Keratinocyte (primary cell): ENCODE measurements at regions not wholly inside any gene's neighbourhood (a gene's known extent, or its start where the extent isn't known, plus 50 kb on each side); places are given as distances from the start of the nearest gene placed in this dataset.

Experiments used
- DNase-seq: peaks from one replicate; pipeline ENCODE4 v3.0.0-alpha.2; 2011; ENCODE audit warnings: low read depth, missing footprints, low spot score
- FAIRE-seq: peaks from 2 replicates; lab custom pipeline; 2011; peaks lifted over from hg19 to GRCh38; lab: Jason Lieb, UNC
- H2AFZ ChIP-seq: 2 replicates; pipeline ENCODE4 v1.6.0; 2012; ENCODE audit warnings: low read length, control low read depth, inconsistent platforms; ENCODE audit not compliant: control insufficient read depth
- H3K27ac ChIP-seq: 2 replicates; pipeline ENCODE4 v1.5.1; 2011; ENCODE audit warnings: low read length; ENCODE audit not compliant: control insufficient read depth, insufficient read depth
- H3K27me3 ChIP-seq: 3 replicates; pipeline ENCODE4 v1.6.0; 2011; ENCODE audit warnings: low read length; ENCODE audit not compliant: control insufficient read depth, insufficient read depth; ENCODE audit errors: extremely low read depth
- H3K36me3 ChIP-seq, 2 experiments: 2 replicates in 1 of 2; 3 replicates in 1 of 2; pipeline ENCODE4 v1.5.1; 2011; ENCODE audit warnings: low read length in 2 of 2, mild to moderate bottlenecking in 1 of 2; ENCODE audit not compliant: control insufficient read depth in 2 of 2, insufficient read depth in 2 of 2; ENCODE audit errors: extremely low read depth in 1 of 2
- H3K4me1 ChIP-seq: 3 replicates; pipeline ENCODE4 v1.5.1; 2011; ENCODE audit warnings: low read length; ENCODE audit not compliant: control insufficient read depth, insufficient read depth; ENCODE audit errors: extremely low read depth
- H3K4me2 ChIP-seq: 3 replicates; pipeline ENCODE4 v1.6.0; 2011; ENCODE audit warnings: low read depth, low read length; ENCODE audit not compliant: control insufficient read depth, insufficient read depth; ENCODE audit errors: extremely low read depth
- H3K4me3 ChIP-seq, 3 experiments: fragments of 200-600 bp in 1 of 3; sonication (generic) in 1 of 3; 2 replicates in 2 of 3; 3 replicates in 1 of 3; pipeline ENCODE4 v1.5.1; 2011 to 2016; ENCODE audit warnings: low read length in 3 of 3, mild to moderate bottlenecking in 3 of 3, control low read depth in 2 of 3, inconsistent platforms in 1 of 3, low read depth in 1 of 3, mixed read lengths in 1 of 3, mixed run types in 1 of 3, moderate library complexity in 1 of 3; ENCODE audit not compliant: control insufficient read depth in 2 of 3, insufficient read depth in 2 of 3; ENCODE audit errors: extremely low read depth in 1 of 3
- H3K79me2 ChIP-seq: 2 replicates; pipeline ENCODE4 v1.6.0; 2012; ENCODE audit warnings: low read length; ENCODE audit not compliant: control insufficient read depth, insufficient read depth
- H3K9ac ChIP-seq: 3 replicates; pipeline ENCODE4 v1.6.0; 2011; ENCODE audit warnings: low read length; ENCODE audit not compliant: control insufficient read depth, insufficient read depth; ENCODE audit errors: extremely low read depth
- H3K9me1 ChIP-seq: 3 replicates; pipeline ENCODE4 v1.6.0; 2011; ENCODE audit warnings: low read length; ENCODE audit not compliant: control insufficient read depth, insufficient read depth; ENCODE audit errors: extremely low read depth
- H3K9me3 ChIP-seq: 2 replicates; pipeline ENCODE4 v1.5.1; 2012; ENCODE audit warnings: low read depth, low read length; ENCODE audit not compliant: control insufficient read depth
- H4K20me1 ChIP-seq: 3 replicates; pipeline ENCODE4 v1.6.0; 2011; ENCODE audit warnings: low read length; ENCODE audit not compliant: control insufficient read depth, insufficient read depth; ENCODE audit errors: extremely low read depth
- CTCF ChIP-seq, 3 experiments: IDR thresholded peaks in 1 of 3; conservative IDR thresholded peaks in 1 of 3; optimal IDR thresholded peaks in 1 of 3; 2 replicates in 2 of 3; 3 replicates in 1 of 3; pipeline versions ENCODE3 to v1.5.1; 2011; ENCODE audit warnings: low read length in 3 of 3, mild to moderate bottlenecking in 3 of 3, moderate library complexity in 2 of 3, control low read depth in 1 of 3, inconsistent platforms in 1 of 3; ENCODE audit not compliant: insufficient read depth in 2 of 3; ENCODE audit errors: extremely low read depth in 1 of 3
- EZH2 ChIP-seq: IDR thresholded peaks from one replicate; pipeline ENCODE4 v1.6.1; 2012; ENCODE audit warnings: inconsistent platforms, mild to moderate bottlenecking, low read length, moderate library complexity
- dilution Hi-C: fragments of 300-500 bp; cut with MboI; formaldehyde crosslinking; loops from one replicate; pipeline ENCODE4 v1.7.0; 2020; ENCODE audit warnings: low sequenced_read_pairs; ENCODE audit not compliant: extremely low pct_ligation_motif_present

GRCh38 chr10:36324831-36325230 lies 682.7 kb upstream of the FZD8 start:
- Histone ChIP-seq H4K20me1 (no peaks in the 10 kb centered on the region), H3K9ac (no peak overlapping the region), H3K27me3 (no peaks in the 10 kb centered on the region), H2AFZ (no peak overlapping the region), H3K79me2 (no peaks in the 10 kb centered on the region), H3K9me3 (no peaks in the 10 kb centered on the region), H3K36me3 (no peaks in the 10 kb centered on the region), H3K27ac (no peak overlapping the region), H3K9me1 (no peaks in the 10 kb centered on the region), H3K4me3 (no peak overlapping the region), H3K4me1 (no peaks in the 10 kb centered on the region), H3K4me2 (no peak overlapping the region)
- TF ChIP-seq CTCF (optimal IDR thresholded peaks at IDR 0.05 in 1 of 3, IDR thresholded peaks at IDR 0.05 in 1 of 3, conservative IDR thresholded peaks at IDR 0.05 in 1 of 3; ENCODE audit: extremely low read depth in 1 of 3, insufficient read depth in 2 of 3, low read length in 3 of 3), result no peak
- no peak for DNase-seq
- dilution Hi-C loops, result no loop called here
- peak; percentile 32 for FAIRE-seq

DNA sequence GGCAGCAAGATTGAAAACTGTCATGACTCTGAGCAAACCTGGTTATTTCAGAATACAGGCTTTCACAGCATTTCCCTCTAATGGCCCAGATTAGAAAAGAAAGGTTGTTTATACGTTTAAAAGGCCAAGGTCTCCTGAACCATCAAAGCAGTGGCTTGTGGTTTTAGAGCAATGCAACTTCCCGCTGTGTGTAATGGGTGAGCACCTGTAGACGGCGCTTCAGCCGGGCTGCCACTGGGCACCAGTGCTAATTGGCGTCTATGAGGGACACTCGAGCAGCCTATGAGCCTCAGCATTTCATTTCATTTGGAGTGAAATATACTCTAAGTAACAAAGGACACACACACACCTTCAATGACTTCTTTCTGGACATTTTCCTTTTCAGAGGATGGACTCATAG lies 671.0 kb upstream of the FZD8 start:
- no peak overlapping the region for H3K27ac ChIP-seq
- no peak overlapping the region for H3K4me2 ChIP-seq
- H3K36me3 ChIP-seq, result no peaks in the 10 kb centered on the region
- H3K4me3 ChIP-seq, result no peak overlapping the region
- H3K9me1 ChIP-seq, result no peaks in the 10 kb centered on the region
- TF ChIP-seq EZH2, result no peak
- TF ChIP-seq CTCF (optimal IDR thresholded peaks at IDR 0.05 in 1 of 3, IDR thresholded peaks at IDR 0.05 in 1 of 3, conservative IDR thresholded peaks at IDR 0.05 in 1 of 3; ENCODE audit: extremely low read depth in 1 of 3, insufficient read depth in 2 of 3, low read length in 3 of 3), result no peak
- FAIRE-seq (no peak), DNase-seq (no peak)
- no peaks in the 10 kb centered on the region for H3K79me2 ChIP-seq
- no peak overlapping the region for H2AFZ ChIP-seq
- no peaks in the 10 kb centered on the region for H3K4me1 ChIP-seq
- no peaks in the 10 kb centered on the region for H4K20me1 ChIP-seq
- no peaks in the 10 kb centered on the region for H3K27me3 ChIP-seq
- no peaks in the 10 kb centered on the region for H3K9me3 ChIP-seq
- H3K9ac ChIP-seq, result no peak overlapping the region
- dilution Hi-C loops, result no loop called here
